ENCODE measurements at regions not wholly inside any gene's neighbourhood (a gene's known extent, or its start where the extent isn't known, plus 50 kb on each side); places are given as distances from the start of the nearest gene placed in this dataset.

DNA sequence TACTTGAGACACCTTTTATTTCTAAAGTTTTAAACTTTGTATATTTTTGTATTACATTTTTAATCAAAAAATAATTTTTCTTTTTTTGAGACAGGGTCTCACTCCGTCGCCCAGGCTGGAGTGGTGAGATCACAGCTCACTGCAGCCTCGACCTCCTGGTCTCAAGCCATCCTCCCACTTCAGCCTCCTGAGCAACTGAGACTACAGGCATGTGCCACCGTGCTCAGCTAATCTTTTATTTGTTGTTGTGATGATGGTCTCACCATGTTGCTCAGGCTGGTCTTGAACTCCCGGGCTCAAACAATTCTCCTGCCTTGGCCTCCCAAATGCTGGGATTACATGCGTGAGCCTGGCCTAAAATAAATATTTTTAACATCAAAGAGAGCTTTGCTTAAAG lies 218.7 kb upstream of the SH3BP4 start:
- CTCF ChIA-PET, result no interaction called here
- no peak for TF ChIP-seq NFYB (CRISPR knock-in tag; conservative IDR thresholded peaks at IDR 0.05; ENCODE audit: low read depth)
- TF ChIP-seq MYBL2 (CRISPR knock-in tag; IDR thresholded peaks at IDR 0.05), result no peak
- TF ChIP-seq, protein P1, sequence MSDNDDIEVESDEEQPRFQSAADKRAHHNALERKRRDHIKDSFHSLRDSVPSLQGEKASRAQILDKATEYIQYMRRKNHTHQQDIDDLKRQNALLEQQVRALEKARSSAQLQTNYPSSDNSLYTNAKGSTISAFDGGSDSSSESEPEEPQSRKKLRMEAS (CRISPR knock-in tag; IDR thresholded peaks at IDR 0.05), result no peak
- TF ChIP-seq, protein P2, sequence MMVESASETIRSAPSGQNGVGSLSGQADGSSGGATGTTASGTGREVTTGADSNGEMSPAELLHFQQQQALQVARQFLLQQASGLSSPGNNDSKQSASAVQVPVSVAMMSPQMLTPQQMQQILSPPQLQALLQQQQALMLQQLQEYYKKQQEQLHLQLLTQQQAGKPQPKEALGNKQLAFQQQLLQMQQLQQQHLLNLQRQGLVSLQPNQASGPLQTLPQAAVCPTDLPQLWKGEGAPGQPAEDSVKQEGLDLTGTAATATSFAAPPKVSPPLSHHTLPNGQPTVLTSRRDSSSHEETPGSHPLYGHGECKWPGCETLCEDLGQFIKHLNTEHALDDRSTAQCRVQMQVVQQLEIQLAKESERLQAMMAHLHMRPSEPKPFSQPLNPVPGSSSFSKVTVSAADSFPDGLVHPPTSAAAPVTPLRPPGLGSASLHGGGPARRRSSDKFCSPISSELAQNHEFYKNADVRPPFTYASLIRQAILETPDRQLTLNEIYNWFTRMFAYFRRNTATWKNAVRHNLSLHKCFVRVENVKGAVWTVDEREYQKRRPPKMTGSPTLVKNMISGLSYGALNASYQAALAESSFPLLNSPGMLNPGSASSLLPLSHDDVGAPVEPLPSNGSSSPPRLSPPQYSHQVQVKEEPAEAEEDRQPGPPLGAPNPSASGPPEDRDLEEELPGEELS (CRISPR knock-in tag; IDR thresholded peaks at IDR 0.05), result no peak
- TF ChIP-seq, protein P3, sequence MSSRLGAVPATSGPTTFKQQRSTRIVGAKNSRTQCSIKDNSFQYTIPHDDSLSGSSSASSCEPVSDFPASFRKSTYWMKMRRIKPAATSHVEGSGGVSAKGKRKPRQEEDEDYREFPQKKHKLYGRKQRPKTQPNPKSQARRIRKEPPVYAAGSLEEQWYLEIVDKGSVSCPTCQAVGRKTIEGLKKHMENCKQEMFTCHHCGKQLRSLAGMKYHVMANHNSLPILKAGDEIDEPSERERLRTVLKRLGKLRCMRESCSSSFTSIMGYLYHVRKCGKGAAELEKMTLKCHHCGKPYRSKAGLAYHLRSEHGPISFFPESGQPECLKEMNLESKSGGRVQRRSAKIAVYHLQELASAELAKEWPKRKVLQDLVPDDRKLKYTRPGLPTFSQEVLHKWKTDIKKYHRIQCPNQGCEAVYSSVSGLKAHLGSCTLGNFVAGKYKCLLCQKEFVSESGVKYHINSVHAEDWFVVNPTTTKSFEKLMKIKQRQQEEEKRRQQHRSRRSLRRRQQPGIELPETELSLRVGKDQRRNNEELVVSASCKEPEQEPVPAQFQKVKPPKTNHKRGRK (CRISPR knock-in tag; IDR thresholded peaks at IDR 0.05; ENCODE audit: borderline replicate concordance), result no peak
- TF ChIP-seq ELF4 (CRISPR knock-in tag; IDR thresholded peaks at IDR 0.05; ENCODE audit: low read depth), result no peak
- no peak for TF ChIP-seq RORB (CRISPR knock-in tag; IDR thresholded peaks at IDR 0.05)
- no peak for TF ChIP-seq FOXP1 (CRISPR knock-in tag; IDR thresholded peaks at IDR 0.05; ENCODE audit: borderline replicate concordance)
- H3K27ac Mint-ChIP-seq, result no peak overlapping the region
- POLR2A ChIA-PET, result no interaction called here
- H3K36me3 Mint-ChIP-seq, result peaks cover 14% of the 10 kb centered on the region
- no peak overlapping the region for H3K4me3 Mint-ChIP-seq
- H3K9me3 Mint-ChIP-seq, result peaks cover 20% of the 10 kb centered on the region
- DNase-seq (ENCODE audit: low spot score) (no peak), ATAC-seq (no peak)
- no peaks in the 10 kb centered on the region; the same call in none of the 2 replicates for H3K27me3 Mint-ChIP-seq (ENCODE audit: low read depth)
- peaks cover 13% of the 10 kb centered on the region for H3K4me1 Mint-ChIP-seq

DNA sequence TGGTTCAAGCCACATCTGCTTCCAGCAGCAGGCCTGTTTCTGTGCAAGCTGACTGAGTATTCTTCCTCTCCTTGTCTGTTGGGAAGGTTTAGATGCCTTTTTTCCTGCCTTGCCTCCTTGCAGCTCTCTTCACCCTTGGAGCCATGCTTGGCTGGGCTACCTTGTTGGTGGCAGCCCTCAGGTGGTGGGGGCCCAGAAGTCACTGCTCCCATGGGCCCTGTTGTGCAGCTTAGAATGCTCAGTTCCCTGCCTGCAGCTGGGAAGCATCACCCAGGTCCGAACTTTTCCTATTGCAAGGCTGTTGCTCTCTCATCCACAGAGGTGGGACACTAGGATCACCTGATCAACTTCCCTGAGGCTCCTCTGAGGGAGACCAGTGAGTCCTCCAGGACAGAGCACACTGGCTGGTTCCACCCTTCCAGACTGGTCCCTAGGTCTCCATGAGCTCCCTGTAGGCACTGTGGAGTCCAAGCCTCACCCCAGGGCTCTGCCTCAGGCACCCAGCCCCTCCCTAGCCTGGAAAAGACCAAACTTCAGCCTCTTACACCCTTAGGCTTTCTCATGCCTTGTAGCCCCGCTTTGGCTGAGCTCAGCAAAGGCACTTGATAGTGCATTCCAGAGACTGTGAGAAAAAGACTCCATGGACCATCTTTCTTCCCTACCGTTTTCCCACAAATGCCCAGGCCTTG lies 219.3 kb upstream of the SH3BP4 start:
- POLR2A ChIA-PET, result interaction anchor here (0.7 kb wide), 1 partner anchor 324 kb away, joined by 3 read pairs; no protein-coding TSS in a partner anchor
- peaks cover 14% of the 10 kb centered on the region for H3K36me3 Mint-ChIP-seq
- H3K27ac Mint-ChIP-seq, result no peak overlapping the region
- no peak overlapping the region for H3K4me3 Mint-ChIP-seq
- peaks cover 7% of the 10 kb centered on the region for H3K4me1 Mint-ChIP-seq
- H3K9me3 Mint-ChIP-seq, result peaks cover 20% of the 10 kb centered on the region
- ATAC-seq, result no peak
- DNase-seq (ENCODE audit: low spot score), result no peak
- TF ChIP-seq ZNF121 (CRISPR knock-in tag; IDR thresholded peaks at IDR 0.05), result no peak
- TF ChIP-seq RELA (CRISPR knock-in tag; IDR thresholded peaks at IDR 0.05; ENCODE audit: borderline replicate concordance), result no peak
- TF ChIP-seq ATF1 (CRISPR knock-in tag; IDR thresholded peaks at IDR 0.05), result no peak
- TF ChIP-seq ESRRA (CRISPR knock-in tag; IDR thresholded peaks at IDR 0.05; ENCODE audit: borderline replicate concordance), result no peak
- TF ChIP-seq ZNF671 (CRISPR knock-in tag; IDR thresholded peaks at IDR 0.05), result no peak
- no peak for TF ChIP-seq EMX1 (CRISPR knock-in tag; IDR thresholded peaks at IDR 0.05)
- TF ChIP-seq, protein P4, sequence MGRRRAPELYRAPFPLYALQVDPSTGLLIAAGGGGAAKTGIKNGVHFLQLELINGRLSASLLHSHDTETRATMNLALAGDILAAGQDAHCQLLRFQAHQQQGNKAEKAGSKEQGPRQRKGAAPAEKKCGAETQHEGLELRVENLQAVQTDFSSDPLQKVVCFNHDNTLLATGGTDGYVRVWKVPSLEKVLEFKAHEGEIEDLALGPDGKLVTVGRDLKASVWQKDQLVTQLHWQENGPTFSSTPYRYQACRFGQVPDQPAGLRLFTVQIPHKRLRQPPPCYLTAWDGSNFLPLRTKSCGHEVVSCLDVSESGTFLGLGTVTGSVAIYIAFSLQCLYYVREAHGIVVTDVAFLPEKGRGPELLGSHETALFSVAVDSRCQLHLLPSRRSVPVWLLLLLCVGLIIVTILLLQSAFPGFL (CRISPR knock-in tag; IDR thresholded peaks at IDR 0.05; ENCODE audit: borderline replicate concordance), result no peak
- TF ChIP-seq MXD4 (CRISPR knock-in tag; IDR thresholded peaks at IDR 0.05; ENCODE audit: borderline replicate concordance), result no peak
- no peak for TF ChIP-seq CBFB (CRISPR knock-in tag; IDR thresholded peaks at IDR 0.05; ENCODE audit: low read depth)
- TF ChIP-seq, protein P5, sequence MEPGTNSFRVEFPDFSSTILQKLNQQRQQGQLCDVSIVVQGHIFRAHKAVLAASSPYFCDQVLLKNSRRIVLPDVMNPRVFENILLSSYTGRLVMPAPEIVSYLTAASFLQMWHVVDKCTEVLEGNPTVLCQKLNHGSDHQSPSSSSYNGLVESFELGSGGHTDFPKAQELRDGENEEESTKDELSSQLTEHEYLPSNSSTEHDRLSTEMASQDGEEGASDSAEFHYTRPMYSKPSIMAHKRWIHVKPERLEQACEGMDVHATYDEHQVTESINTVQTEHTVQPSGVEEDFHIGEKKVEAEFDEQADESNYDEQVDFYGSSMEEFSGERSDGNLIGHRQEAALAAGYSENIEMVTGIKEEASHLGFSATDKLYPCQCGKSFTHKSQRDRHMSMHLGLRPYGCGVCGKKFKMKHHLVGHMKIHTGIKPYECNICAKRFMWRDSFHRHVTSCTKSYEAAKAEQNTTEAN (CRISPR knock-in tag; IDR thresholded peaks at IDR 0.05), result no peak
- no peak for TF ChIP-seq CREB1 (CRISPR knock-in tag; IDR thresholded peaks at IDR 0.05)
- TF ChIP-seq KAT7 (CRISPR knock-in tag; IDR thresholded peaks at IDR 0.05; ENCODE audit: borderline replicate concordance), result no peak
- TF ChIP-seq, protein P6, sequence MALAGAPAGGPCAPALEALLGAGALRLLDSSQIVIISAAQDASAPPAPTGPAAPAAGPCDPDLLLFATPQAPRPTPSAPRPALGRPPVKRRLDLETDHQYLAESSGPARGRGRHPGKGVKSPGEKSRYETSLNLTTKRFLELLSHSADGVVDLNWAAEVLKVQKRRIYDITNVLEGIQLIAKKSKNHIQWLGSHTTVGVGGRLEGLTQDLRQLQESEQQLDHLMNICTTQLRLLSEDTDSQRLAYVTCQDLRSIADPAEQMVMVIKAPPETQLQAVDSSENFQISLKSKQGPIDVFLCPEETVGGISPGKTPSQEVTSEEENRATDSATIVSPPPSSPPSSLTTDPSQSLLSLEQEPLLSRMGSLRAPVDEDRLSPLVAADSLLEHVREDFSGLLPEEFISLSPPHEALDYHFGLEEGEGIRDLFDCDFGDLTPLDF (CRISPR knock-in tag; IDR thresholded peaks at IDR 0.05), result no peak
- TF ChIP-seq, protein P7, sequence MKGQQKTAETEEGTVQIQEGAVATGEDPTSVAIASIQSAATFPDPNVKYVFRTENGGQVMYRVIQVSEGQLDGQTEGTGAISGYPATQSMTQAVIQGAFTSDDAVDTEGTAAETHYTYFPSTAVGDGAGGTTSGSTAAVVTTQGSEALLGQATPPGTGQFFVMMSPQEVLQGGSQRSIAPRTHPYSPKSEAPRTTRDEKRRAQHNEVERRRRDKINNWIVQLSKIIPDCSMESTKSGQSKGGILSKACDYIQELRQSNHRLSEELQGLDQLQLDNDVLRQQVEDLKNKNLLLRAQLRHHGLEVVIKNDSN (CRISPR knock-in tag; IDR thresholded peaks at IDR 0.05), result no peak
- no peak for TF ChIP-seq IRF2 (CRISPR knock-in tag; IDR thresholded peaks at IDR 0.05; ENCODE audit: borderline replicate concordance, low read depth)
- TF ChIP-seq JAZF1 (CRISPR knock-in tag; IDR thresholded peaks at IDR 0.05), result no peak
- no peak for TF ChIP-seq TP53 (CRISPR knock-in tag; IDR thresholded peaks at IDR 0.05)
- CTCF ChIA-PET, result no interaction called here
- H3K27me3 Mint-ChIP-seq (ENCODE audit: low read depth), result no peaks in the 10 kb centered on the region; the same call in 1 of the 2 replicates

Measured in WTC11 (cell line).